H1 (cell line): ENCODE measurements at regions not wholly inside any gene's neighbourhood (a gene's known extent, or its start where the extent isn't known, plus 50 kb on each side); places are given as distances from the start of the nearest gene placed in this dataset.

Source experiments
- CTCF ChIA-PET: fragments of 300-600 bp; sonication (Branson Sonifier 250); formaldehyde crosslinking; loops from one replicate; lab custom pipeline; 2021; ENCODE audit not compliant: partially characterized antibody; lab: Charles Lee
- POLR2A ChIA-PET: fragments of 300-600 bp; sonication (Branson Sonifier 250); formaldehyde crosslinking; loops from one replicate; lab custom pipeline; 2021; ENCODE audit warnings: inconsistent platforms; ENCODE audit not compliant: partially characterized antibody; lab: Charles Lee
- DNase-seq, 2 experiments: peaks; one replicate each; pipeline versions ENCODE4 v3.0.0 to v3.0.0-alpha.2; 2010 to 2022; ENCODE audit warnings: low spot score in 2 of 2, low read depth in 1 of 2, mixed read lengths in 1 of 2
- FAIRE-seq: peaks from 2 replicates; lab custom pipeline; 2011; peaks lifted over from hg19 to GRCh38; lab: Jason Lieb, UNC
- H2AFZ ChIP-seq: 2 replicates; pipeline ENCODE4 v1.8.1; 2012; ENCODE audit warnings: low read length, inconsistent platforms
- H2AK5ac ChIP-seq: 2 replicates; pipeline ENCODE4 v1.6.1; 2013; ENCODE audit warnings: low read depth, low read length
- H2BK120ac ChIP-seq: replicated peaks from 2 replicates; pipeline ENCODE3; 2013; ENCODE audit warnings: low read depth, low read length, inconsistent platforms
- H2BK12ac ChIP-seq: 2 replicates; pipeline ENCODE4 v1.6.1; 2013; ENCODE audit warnings: low read depth, low read length
- H2BK15ac ChIP-seq: 2 replicates; pipeline ENCODE4 v1.6.1; 2013; ENCODE audit warnings: low read length
- H2BK20ac ChIP-seq: 2 replicates; pipeline ENCODE4 v1.6.1; 2013; ENCODE audit warnings: low read length
- H2BK5ac ChIP-seq: 2 replicates; pipeline ENCODE4 v1.6.1; 2013; ENCODE audit warnings: low read depth, low read length
- H3K14ac ChIP-seq: 2 replicates; pipeline ENCODE4 v1.6.1; 2013; ENCODE audit warnings: inconsistent platforms; ENCODE audit not compliant: insufficient read length
- H3K18ac ChIP-seq: 2 replicates; pipeline ENCODE4 v1.6.1; 2013; ENCODE audit warnings: low read length; ENCODE audit errors: extremely low read depth
- H3K23ac ChIP-seq: 2 replicates; pipeline ENCODE4 v1.6.1; 2013; ENCODE audit warnings: inconsistent platforms; ENCODE audit not compliant: insufficient read length
- H3K23me2 ChIP-seq: 2 replicates; pipeline ENCODE4 v1.6.1; 2013; ENCODE audit warnings: low read depth, low read length
- H3K27ac ChIP-seq: 2 replicates; pipeline ENCODE4 v1.6.1; 2011; ENCODE audit warnings: low read depth, low read length, inconsistent platforms
- H3K27me3 ChIP-seq, 4 experiments: replicated peaks in 1 of 4; 1 replicate in 1 of 4; 2 replicates in 3 of 4; pipeline versions ENCODE4 v1.6.1 to v1.8.1; 2011 to 2013; ENCODE audit warnings: low read length in 3 of 4, mild to moderate bottlenecking in 3 of 4, inconsistent platforms in 2 of 4, mixed read lengths in 2 of 4, moderate library complexity in 1 of 4; ENCODE audit not compliant: control insufficient read depth in 3 of 4, insufficient read depth in 3 of 4; ENCODE audit errors: extremely low read depth in 1 of 4
- H3K36me3 ChIP-seq, 4 experiments: 2 replicates each; pipeline versions ENCODE4 v1.6.1 to v1.8.1; 2011 to 2013; ENCODE audit warnings: mild to moderate bottlenecking in 4 of 4, low read length in 3 of 4, moderate library complexity in 2 of 4, control low read depth in 1 of 4, inconsistent platforms in 1 of 4; ENCODE audit not compliant: insufficient read depth in 4 of 4, control insufficient read depth in 2 of 4
- H3K4ac ChIP-seq: replicated peaks from 2 replicates; pipeline ENCODE3; 2013; ENCODE audit warnings: low read length, low read depth, mixed read lengths, inconsistent platforms; ENCODE audit not compliant: insufficient read length
- H3K4me1 ChIP-seq, 4 experiments: replicated peaks in 1 of 4; 1 replicate in 1 of 4; 2 replicates in 3 of 4; pipeline versions ENCODE4 v1.6.1 to v1.8.1; 2011 to 2013; ENCODE audit warnings: low read length in 3 of 4, inconsistent platforms in 2 of 4, mixed read lengths in 1 of 4; ENCODE audit not compliant: insufficient read depth in 4 of 4, control insufficient read depth in 3 of 4
- H3K4me2 ChIP-seq, 2 experiments: 2 replicates each; pipeline versions ENCODE4 v1.6.1 to v1.8.1; 2011 to 2013; ENCODE audit warnings: low read depth in 2 of 2, low read length in 2 of 2, control low read depth in 1 of 2, inconsistent platforms in 1 of 2, mild to moderate bottlenecking in 1 of 2; ENCODE audit not compliant: insufficient read depth in 1 of 2
- H3K4me3 ChIP-seq, 4 experiments: fragments of 200-600, 300-600 bp in 1 of 4; sonication (generic), shearing (Covaris generic), sonication (Bioruptor Twin) in 1 of 4; 2 replicates each; pipeline versions ENCODE4 v1.5.1 to v1.8.1; 2011 to 2016; ENCODE audit warnings: low read length in 4 of 4, low read depth in 3 of 4, control low read depth in 2 of 4, inconsistent platforms in 2 of 4, mild to moderate bottlenecking in 2 of 4, mixed read lengths in 1 of 4, moderate library complexity in 1 of 4; ENCODE audit not compliant: insufficient read depth in 2 of 4; ENCODE audit errors: extremely low read depth in 1 of 4
- H3K56ac ChIP-seq: replicated peaks from 2 replicates; pipeline ENCODE3; 2013; ENCODE audit warnings: low read depth, mild to moderate bottlenecking, mixed read lengths, low read length, inconsistent platforms; ENCODE audit not compliant: insufficient read length
- H3K79me1 ChIP-seq: 2 replicates; pipeline ENCODE4 v1.6.1; 2013; ENCODE audit warnings: low read depth, low read length, control low read depth
- H3K79me2 ChIP-seq, 2 experiments: 2 replicates each; pipeline versions ENCODE4 v1.6.1 to v1.8.1; 2012 to 2013; ENCODE audit warnings: low read length in 2 of 2, mild to moderate bottlenecking in 2 of 2, inconsistent platforms in 1 of 2; ENCODE audit not compliant: insufficient read depth in 2 of 2, control insufficient read depth in 1 of 2
- H3K9ac ChIP-seq, 4 experiments: replicated peaks in 1 of 4; 1 replicate in 1 of 4; 2 replicates in 3 of 4; pipeline versions ENCODE4 v1.6.1 to v1.8.1; 2011 to 2013; ENCODE audit warnings: low read depth in 3 of 4, low read length in 3 of 4, control low read depth in 2 of 4, mild to moderate bottlenecking in 2 of 4, moderate library complexity in 2 of 4, inconsistent platforms in 1 of 4; ENCODE audit errors: extremely low read depth in 1 of 4
- H3K9me3 ChIP-seq, 2 experiments: 2 replicates each; pipeline versions ENCODE4 v1.6.1 to v1.8.1; 2012 to 2013; ENCODE audit warnings: mild to moderate bottlenecking in 2 of 2, moderate library complexity in 2 of 2, control low read depth in 1 of 2, inconsistent platforms in 1 of 2, low read depth in 1 of 2, low read length in 1 of 2, mixed read lengths in 1 of 2; ENCODE audit not compliant: insufficient read depth in 2 of 2
- H4K20me1 ChIP-seq, 2 experiments: replicated peaks in 1 of 2; 2 replicates each; pipeline versions ENCODE3 to v1.8.1; 2011 to 2013; ENCODE audit warnings: inconsistent platforms in 2 of 2, low read length in 2 of 2, mild to moderate bottlenecking in 1 of 2; ENCODE audit not compliant: insufficient read depth in 2 of 2, control insufficient read depth in 1 of 2
- H4K5ac ChIP-seq: 2 replicates; pipeline ENCODE4 v1.6.1; 2013; ENCODE audit warnings: low read length, low read depth, mixed read lengths, inconsistent platforms; ENCODE audit not compliant: insufficient read length
- H4K8ac ChIP-seq: 2 replicates; pipeline ENCODE4 v1.8.0; 2013; ENCODE audit warnings: mild to moderate bottlenecking, moderate library complexity, low read length, inconsistent platforms; ENCODE audit not compliant: insufficient read depth; ENCODE audit errors: extremely low read depth
- H4K91ac ChIP-seq: replicated peaks from 2 replicates; pipeline ENCODE3; 2013; ENCODE audit warnings: low read length, mixed read lengths, inconsistent platforms; ENCODE audit not compliant: insufficient read length
- ASH2L ChIP-seq: fragments of 200-600, 300-600 bp; sonication (generic); IDR thresholded peaks from one replicate; pipeline ENCODE4 v1.7.1; 2017; ENCODE audit warnings: low read length
- ATF2 ChIP-seq: IDR thresholded peaks from 2 replicates; pipeline ENCODE4 v1.6.1; 2012; ENCODE audit warnings: low read length, inconsistent platforms
- CTBP2 ChIP-seq: IDR thresholded peaks from 2 replicates; pipeline ENCODE4 v1.7.0; 2011; ENCODE audit warnings: borderline replicate concordance, mild to moderate bottlenecking, moderate library complexity, mixed read lengths, low read length; ENCODE audit not compliant: insufficient read depth, insufficient read length
- NANOG ChIP-seq: IDR thresholded peaks from 2 replicates; pipeline ENCODE4 v1.6.1; 2011; ENCODE audit warnings: low read length, low read depth, mild to moderate bottlenecking, inconsistent platforms; ENCODE audit not compliant: insufficient read depth, poor library complexity, severe bottlenecking
- TEAD4 ChIP-seq: IDR thresholded peaks from 2 replicates; pipeline ENCODE4 v1.6.1; 2012; ENCODE audit warnings: low read depth, low read length, inconsistent platforms, mixed read lengths
- WGBS, 2 experiments: shearing (Covaris generic) in 1 of 2; methylation state at CpG; one replicate each; pipeline versions ENCODE4 v1.1.6 to v1.1.7; 2013 to 2015; ENCODE audit warnings: low lambda C conversion rate in 2 of 2, mixed read lengths in 2 of 2, inconsistent platforms in 1 of 2, low coverage in 1 of 2, missing lambda C conversion rate in 1 of 2; ENCODE audit not compliant: insufficient replicate concordance in 2 of 2, insufficient coverage in 1 of 2, insufficient read length in 1 of 2; ENCODE audit errors: extremely low coverage in 1 of 2, missing lambda C conversion rate in 1 of 2; 5-methylcytosine and 5-hydroxymethylcytosine counted together

GRCh38 chr4:152206646-152207377 lies 329.1 kb downstream of the FBXW7 start:
- H2BK12ac ChIP-seq, result no peak overlapping the region
- no peak overlapping the region for H3K23ac ChIP-seq
- no peak for TF ChIP-seq CTBP2
- TF ChIP-seq NANOG, result no peak
- no peak for TF ChIP-seq ASH2L
- no peak for TF ChIP-seq TEAD4
- TF ChIP-seq ATF2, result no peak
- H2BK120ac ChIP-seq, result no peak overlapping the region
- ChIA-PET POLR2A (interaction anchor here (0.6 kb wide), 1 partner anchor 8 kb away, joined by 3 read pairs; no protein-coding TSS in a partner anchor), CTCF (interaction anchor here (0.7 kb wide), 1 partner anchor 325 kb away, joined by 3 read pairs; no protein-coding TSS in a partner anchor)
- no peak overlapping the region for H3K4ac ChIP-seq
- no peak overlapping the region for H4K8ac ChIP-seq
- 87% methylated on average over 8 of the region's 8 CpGs; no CpG with 5 or more reads in 1 of the 2 experiments for WGBS, 2 experiments
- peak overlapping the region; percentile 97; the same call in 1 of the 2 replicates for H2AFZ ChIP-seq
- H2BK15ac ChIP-seq, result no peak overlapping the region
- no peaks in the 10 kb centered on the region for H3K79me1 ChIP-seq
- DNase-seq (no peak), FAIRE-seq (no peak)
- no peaks in the 10 kb centered on the region for H3K23me2 ChIP-seq
- no peak overlapping the region for H3K18ac ChIP-seq
- H3K4me3 ChIP-seq, result no peak overlapping the region
- H3K4me2 ChIP-seq, result no peak overlapping the region; a peak in 1 of 4 replicates
- no peaks in the 10 kb centered on the region for H3K79me2 ChIP-seq
- H2BK5ac ChIP-seq, result no peak overlapping the region
- H2AK5ac ChIP-seq, result no peak overlapping the region
- no peak overlapping the region for H3K14ac ChIP-seq
- no peaks in the 10 kb centered on the region for H3K36me3 ChIP-seq
- no peaks in the 10 kb centered on the region for H3K9me3 ChIP-seq
- H3K4me1 ChIP-seq, result no peaks in the 10 kb centered on the region
- H4K91ac ChIP-seq, result no peak overlapping the region
- no peak overlapping the region for H3K27ac ChIP-seq
- no peaks in the 10 kb centered on the region for H4K20me1 ChIP-seq
- H3K27me3 ChIP-seq, result no peaks in the 10 kb centered on the region
- no peak overlapping the region for H3K56ac ChIP-seq
- no peak overlapping the region for H2BK20ac ChIP-seq
- no peak overlapping the region for H3K9ac ChIP-seq
- H4K5ac ChIP-seq, result no peak overlapping the region
